Loucy (cell line): ENCODE measurements at regions not wholly inside any gene's neighbourhood (a gene's known extent, or its start where the extent isn't known, plus 50 kb on each side); places are given as distances from the start of the nearest gene placed in this dataset.

Experiments
- H2AFZ ChIP-seq: fragments of 200-600 bp; sonication (generic); 2 replicates; pipeline ENCODE4 v1.6.0; 2016; ENCODE audit warnings: antibody characterized with exemption, mild to moderate bottlenecking, low read length, moderate library complexity
- H3F3A ChIP-seq: fragments of 200-600 bp; 2 replicates; pipeline ENCODE4 v1.6.0; 2016; ENCODE audit warnings: antibody characterized with exemption, low read depth, mild to moderate bottlenecking
- H3K27me3 ChIP-seq: fragments of 200-600 bp; sonication (generic); 2 replicates; pipeline ENCODE4 v1.6.1; 2014; ENCODE audit warnings: low read length, mild to moderate bottlenecking; ENCODE audit not compliant: insufficient read depth, poor library complexity, severe bottlenecking
- H3K36me3 ChIP-seq: fragments of 200-600 bp; sonication (generic); 2 replicates; pipeline ENCODE4 v1.6.1; 2016; ENCODE audit warnings: low read length; ENCODE audit not compliant: insufficient read depth
- H3K4me1 ChIP-seq: fragments of 200-600 bp; sonication (generic); 2 replicates; pipeline ENCODE4 v1.5.1; 2014; ENCODE audit warnings: low read length, mild to moderate bottlenecking; ENCODE audit not compliant: insufficient read depth, poor library complexity, severe bottlenecking
- H3K4me2 ChIP-seq: fragments of 200-600 bp; sonication (generic); 2 replicates; pipeline ENCODE4 v1.6.0; 2014; ENCODE audit warnings: antibody characterized with exemption, low read length, low read depth, mild to moderate bottlenecking; ENCODE audit not compliant: poor library complexity, severe bottlenecking
- H3K4me3 ChIP-seq: fragments of 200-600 bp; sonication (generic); 2 replicates; pipeline ENCODE4 v1.5.1; 2014; ENCODE audit warnings: low read length, mild to moderate bottlenecking, mixed read lengths; ENCODE audit not compliant: poor library complexity, severe bottlenecking
- H3K79me2 ChIP-seq: fragments of 200-600 bp; sonication (generic); 2 replicates; pipeline ENCODE4 v1.6.1; 2014; ENCODE audit warnings: low read length; ENCODE audit not compliant: insufficient read depth
- H3K9ac ChIP-seq: fragments of 200-600 bp; sonication (generic); 2 replicates; pipeline ENCODE4 v1.6.0; 2014; ENCODE audit warnings: mild to moderate bottlenecking, low read depth, low read length, moderate library complexity; ENCODE audit not compliant: poor library complexity, severe bottlenecking
- H3K9me2 ChIP-seq: fragments of 200-600 bp; sonication (generic); replicated peaks from 2 replicates; pipeline ENCODE4 v1.6.1; 2016; ENCODE audit warnings: low read depth, low read length, mixed read lengths
- H3K9me3 ChIP-seq: fragments of 200-600 bp; sonication (generic); 2 replicates; pipeline ENCODE4 v1.6.1; 2014; ENCODE audit warnings: mild to moderate bottlenecking, antibody characterized with exemption, low read length, low read depth; ENCODE audit not compliant: insufficient read depth
- H4K20me1 ChIP-seq: fragments of 200-600 bp; sonication (generic); 2 replicates; pipeline ENCODE4 v1.6.0; 2014; ENCODE audit warnings: antibody characterized with exemption, low read length, mild to moderate bottlenecking; ENCODE audit not compliant: insufficient read depth, poor library complexity, severe bottlenecking
- EZH2phosphoT487 ChIP-seq: fragments of 200-600 bp; IDR thresholded peaks from 2 replicates; pipeline ENCODE4 v1.6.1; 2018; ENCODE audit warnings: antibody characterized with exemption, mild to moderate bottlenecking, moderate library complexity, borderline replicate concordance
- TF ChIP-seq, protein P1 (sequence below): fragments of 200-600 bp; sonication (generic); conservative IDR thresholded peaks from 2 replicates; pipeline ENCODE4 v1.5.1; 2014; ENCODE audit warnings: mild to moderate bottlenecking, antibody characterized with exemption, low read length

DNA sequence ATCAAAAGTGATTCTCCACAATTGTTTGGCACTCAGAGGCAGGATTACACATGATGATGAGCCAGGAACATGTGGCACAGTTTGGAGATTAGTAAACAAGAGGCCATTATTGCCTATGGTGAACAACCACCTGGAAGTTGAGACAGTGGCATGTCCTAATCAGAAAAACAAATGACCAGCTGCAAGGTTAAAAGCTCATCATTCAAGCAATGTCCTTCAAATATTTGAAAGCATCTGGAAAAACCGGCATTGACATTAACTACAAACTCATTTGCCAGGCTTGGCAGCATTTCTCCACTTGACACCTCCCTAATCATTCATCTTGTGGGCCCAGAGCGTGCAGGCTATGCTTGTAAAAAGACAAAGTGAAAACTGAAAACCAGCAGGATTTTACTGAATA, 80.6 kb upstream of the MEGF10 start:
- no peaks in the 10 kb centered on the region for H3K36me3 ChIP-seq
- no peaks in the 10 kb centered on the region for H3K27me3 ChIP-seq
- no peaks in the 10 kb centered on the region for H3K79me2 ChIP-seq
- TF ChIP-seq, protein P1, sequence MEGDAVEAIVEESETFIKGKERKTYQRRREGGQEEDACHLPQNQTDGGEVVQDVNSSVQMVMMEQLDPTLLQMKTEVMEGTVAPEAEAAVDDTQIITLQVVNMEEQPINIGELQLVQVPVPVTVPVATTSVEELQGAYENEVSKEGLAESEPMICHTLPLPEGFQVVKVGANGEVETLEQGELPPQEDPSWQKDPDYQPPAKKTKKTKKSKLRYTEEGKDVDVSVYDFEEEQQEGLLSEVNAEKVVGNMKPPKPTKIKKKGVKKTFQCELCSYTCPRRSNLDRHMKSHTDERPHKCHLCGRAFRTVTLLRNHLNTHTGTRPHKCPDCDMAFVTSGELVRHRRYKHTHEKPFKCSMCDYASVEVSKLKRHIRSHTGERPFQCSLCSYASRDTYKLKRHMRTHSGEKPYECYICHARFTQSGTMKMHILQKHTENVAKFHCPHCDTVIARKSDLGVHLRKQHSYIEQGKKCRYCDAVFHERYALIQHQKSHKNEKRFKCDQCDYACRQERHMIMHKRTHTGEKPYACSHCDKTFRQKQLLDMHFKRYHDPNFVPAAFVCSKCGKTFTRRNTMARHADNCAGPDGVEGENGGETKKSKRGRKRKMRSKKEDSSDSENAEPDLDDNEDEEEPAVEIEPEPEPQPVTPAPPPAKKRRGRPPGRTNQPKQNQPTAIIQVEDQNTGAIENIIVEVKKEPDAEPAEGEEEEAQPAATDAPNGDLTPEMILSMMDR: no peak
- no peak for TF ChIP-seq EZH2phosphoT487
- no peak overlapping the region for H2AFZ ChIP-seq
- no peaks in the 10 kb centered on the region for H3F3A ChIP-seq
- H3K4me1 ChIP-seq: no peaks in the 10 kb centered on the region
- no peak overlapping the region for H3K4me2 ChIP-seq
- H3K9me2 ChIP-seq: no peaks in the 10 kb centered on the region
- no peak overlapping the region for H3K4me3 ChIP-seq
- H3K9ac ChIP-seq: no peak overlapping the region
- H3K9me3 ChIP-seq: no peaks in the 10 kb centered on the region
- H4K20me1 ChIP-seq: no peaks in the 10 kb centered on the region

DNA sequence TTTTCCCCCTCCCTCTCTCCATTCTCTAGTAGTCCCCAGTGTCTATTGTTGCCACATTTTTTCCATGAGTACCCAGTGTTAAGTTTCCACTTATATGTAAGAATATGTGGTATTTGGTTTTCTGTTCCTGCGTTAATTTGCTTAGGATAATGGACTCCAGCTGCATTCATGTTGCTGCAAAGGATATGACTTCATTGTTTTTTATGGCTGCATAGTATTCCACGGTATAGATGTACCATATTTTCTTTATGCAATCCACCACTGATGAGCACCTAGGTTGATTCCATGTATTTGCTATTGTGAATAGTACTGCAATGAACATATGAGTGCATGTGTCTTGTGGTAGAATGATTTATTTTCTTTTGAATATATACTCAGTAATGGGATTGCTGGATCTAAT, 77.4 kb upstream of the MEGF10 start:
- no peaks in the 10 kb centered on the region for H3K9me3 ChIP-seq
- H3K4me3 ChIP-seq: no peak overlapping the region
- no peaks in the 10 kb centered on the region for H3K36me3 ChIP-seq
- no peak for TF ChIP-seq EZH2phosphoT487
- TF ChIP-seq, protein P1: no peak
- H2AFZ ChIP-seq: no peak overlapping the region
- no peaks in the 10 kb centered on the region for H3K79me2 ChIP-seq
- H3K9me2 ChIP-seq: no peaks in the 10 kb centered on the region
- H3K27me3 ChIP-seq: no peaks in the 10 kb centered on the region
- H3K4me2 ChIP-seq: no peak overlapping the region
- no peaks in the 10 kb centered on the region for H3F3A ChIP-seq
- no peak overlapping the region for H3K9ac ChIP-seq
- no peaks in the 10 kb centered on the region for H3K4me1 ChIP-seq
- H4K20me1 ChIP-seq: no peaks in the 10 kb centered on the region

DNA sequence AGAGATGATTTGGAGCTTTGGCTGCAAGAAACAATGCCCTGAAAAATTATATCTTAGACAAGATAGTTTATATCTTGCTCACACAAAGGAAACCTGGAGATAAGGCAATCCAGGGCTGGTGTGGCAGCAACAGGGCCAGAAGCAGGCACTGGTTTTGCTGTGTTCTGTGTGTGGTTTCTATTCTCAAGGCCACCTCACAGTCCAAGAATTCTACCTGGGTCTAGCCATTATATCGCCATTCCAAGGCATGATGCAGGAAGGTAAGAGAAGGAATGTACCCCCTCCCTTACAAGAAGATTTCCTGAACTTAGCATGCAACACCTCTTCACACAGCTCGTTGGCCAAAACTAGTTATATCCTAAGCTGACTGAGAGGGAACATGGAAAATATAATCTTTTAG, 74.5 kb upstream of the MEGF10 start:
- no peak overlapping the region for H2AFZ ChIP-seq
- no peak overlapping the region for H3K4me3 ChIP-seq
- no peak for TF ChIP-seq EZH2phosphoT487
- TF ChIP-seq, protein P1: no peak
- no peaks in the 10 kb centered on the region for H3K79me2 ChIP-seq
- H3K4me1 ChIP-seq: no peaks in the 10 kb centered on the region
- H3K9ac ChIP-seq: no peak overlapping the region
- H3K9me3 ChIP-seq: no peaks in the 10 kb centered on the region
- no peaks in the 10 kb centered on the region for H3K27me3 ChIP-seq
- H3K36me3 ChIP-seq: no peaks in the 10 kb centered on the region
- H4K20me1 ChIP-seq: no peaks in the 10 kb centered on the region
- no peak overlapping the region for H3K4me2 ChIP-seq
- no peaks in the 10 kb centered on the region for H3K9me2 ChIP-seq
- H3F3A ChIP-seq: no peaks in the 10 kb centered on the region
